HepG2 (cell line): ENCODE measurements at regions not wholly inside any gene's neighbourhood (a gene's known extent, or its start where the extent isn't known, plus 50 kb on each side); places are given as distances from the start of the nearest gene placed in this dataset.

ENCODE experiments used
- ATAC-seq: fragments of 200-7000 bp; cut with Tn5 transposase; 3 replicates; pipeline ENCODE4 v1.9.1; 2020; ENCODE audit warnings: mild to moderate bottlenecking, moderate library complexity
- BruUV-seq: library from RNA; stranded (reverse); fragments of 400-500 nt; replicated peaks from 2 replicates; lab custom pipeline; 2021; lab: Mats Ljungman, UMichigan
- CTCF ChIA-PET: fragments of 300-600 bp; formaldehyde crosslinking; extraction: SDS; loops from one replicate; lab custom pipeline; 2021; ENCODE audit warnings: low total read pairs, inconsistent platforms, low intra/inter-chr PET ratio; lab: Yijun Ruan, JAX
- POLR2A ChIA-PET: fragments of 350-600 bp; sonication (Branson Sonifier 250); formaldehyde crosslinking; loops from one replicate; lab custom pipeline; 2020; ENCODE audit warnings: antibody characterized with exemption, inconsistent platforms; lab: Yijun Ruan, JAX
- DNase-seq: peaks from one replicate; pipeline ENCODE4 v3.0.0-alpha.2; 2015; ENCODE audit warnings: low spot score
- FAIRE-seq: peaks from 3 replicates; lab custom pipeline; 2011; peaks lifted over from hg19 to GRCh38; lab: Jason Lieb, UNC
- H2AFZ ChIP-seq: one replicate; pipeline ENCODE4 v1.6.1; 2011; ENCODE audit warnings: low read length, inconsistent platforms
- H3K27ac ChIP-seq: fragments of 300-600 bp; 3 replicates; pipeline ENCODE4 v1.8.0; 2011; ENCODE audit warnings: mixed run types, mild to moderate bottlenecking, mixed read lengths, low read length, inconsistent platforms; ENCODE audit not compliant: insufficient read depth; ENCODE audit errors: extremely low read length
- H3K27me3 ChIP-seq, 2 experiments: fragments of 200-600 bp in 1 of 2; 2 replicates in 1 of 2; 3 replicates in 1 of 2; pipeline versions ENCODE4 v1.6.0 to v1.8.0; 2011; ENCODE audit warnings: low read length in 2 of 2, mild to moderate bottlenecking in 2 of 2, moderate library complexity in 2 of 2, inconsistent platforms in 1 of 2; ENCODE audit not compliant: insufficient read depth in 2 of 2, control insufficient read depth in 1 of 2
- H3K36me3 ChIP-seq, 2 experiments: fragments of 200-600 bp in 1 of 2; replicated peaks in 1 of 2; 2 replicates in 1 of 2; 3 replicates in 1 of 2; pipeline versions ENCODE4 v1.5.1 to v1.8.0; 2011; ENCODE audit warnings: low read length in 2 of 2, inconsistent platforms in 1 of 2; ENCODE audit not compliant: insufficient read depth in 2 of 2, control insufficient read depth in 1 of 2
- H3K4me1 ChIP-seq: 2 replicates; pipeline ENCODE4 v1.5.1; 2012; ENCODE audit warnings: low read length, inconsistent platforms; ENCODE audit not compliant: insufficient read depth
- H3K4me2 ChIP-seq: 2 replicates; pipeline ENCODE4 v1.6.0; 2011; ENCODE audit warnings: low read depth, low read length, inconsistent platforms
- H3K4me3 ChIP-seq, 3 experiments: fragments of 200-600 bp in 1 of 3; sonication (generic), shearing (Covaris generic) in 1 of 3; replicated peaks in 1 of 3; 2 replicates each; pipeline ENCODE4 v1.5.1; 2011 to 2016; ENCODE audit warnings: low read length in 3 of 3, inconsistent platforms in 2 of 3, low read depth in 2 of 3, mild to moderate bottlenecking in 2 of 3, control low read depth in 1 of 3, mixed read lengths in 1 of 3; ENCODE audit not compliant: insufficient read depth in 1 of 3
- H3K79me2 ChIP-seq: one replicate; pipeline ENCODE4 v1.6.1; 2011; ENCODE audit warnings: low read length, inconsistent platforms; ENCODE audit not compliant: insufficient read depth
- H3K9ac ChIP-seq: 2 replicates; pipeline ENCODE4 v1.6.0; 2011; ENCODE audit warnings: mild to moderate bottlenecking, low read depth, low read length, inconsistent platforms; ENCODE audit not compliant: insufficient read depth
- H3K9me3 ChIP-seq: 2 replicates; pipeline ENCODE4 v1.5.1; 2012; ENCODE audit warnings: mild to moderate bottlenecking, low read length
- H4K20me1 ChIP-seq: 2 replicates; pipeline ENCODE4 v1.6.0; 2011; ENCODE audit warnings: inconsistent platforms, mild to moderate bottlenecking, low read length, moderate library complexity; ENCODE audit not compliant: insufficient read depth
- CEBPB ChIP-seq: IDR thresholded peaks from 2 replicates; pipeline ENCODE4 v1.6.1; 2011; ENCODE audit warnings: low read depth, low read length, improper control_type of control experiment, borderline replicate concordance
- RBM22 ChIP-seq: fragments of 200-400 bp; formaldehyde crosslinking; optimal IDR thresholded peaks from 2 replicates; pipeline ENCODE3; 2017; ENCODE audit warnings: mild to moderate bottlenecking, low read length, moderate library complexity
- U2AF2 ChIP-seq: fragments of 200-400 bp; formaldehyde crosslinking; IDR thresholded peaks from 2 replicates; pipeline ENCODE4 v1.6.1; 2017; ENCODE audit warnings: low read depth, mild to moderate bottlenecking, low read length
- ZNF124 ChIP-seq: sonication (generic); formaldehyde crosslinking; IDR thresholded peaks from 2 replicates; pipeline ENCODE4 v1.4.0; 2020; ENCODE audit warnings: missing genetic modification reagents
- WGBS: methylation state at CpG from one replicate; pipeline ENCODE4 v1.1.6; 2017; ENCODE audit warnings: low lambda C conversion rate; 5-methylcytosine and 5-hydroxymethylcytosine counted together
- in situ Hi-C: cut with HindIII; loops from 2 replicates; pipeline ENCODE4 v1.10.0; 2017; ENCODE audit warnings: low pct_unique_long_range_greater_than_20kb; ENCODE audit not compliant: extremely low pct_ligation_motif_present
- intact Hi-C: fragments of 100-400 bp; cut with micrococcal nuclease; formaldehyde crosslinking; loops from one replicate; pipeline ENCODE4 v1.10.0; 2022; ENCODE audit not compliant: unreplicated experiment

- Histone ChIP-seq H3K27ac (no peak overlapping the region), H3K27me3 (no peaks in the 10 kb centered on the region), H3K4me1 (no peaks in the 10 kb centered on the region), H2AFZ (no peak overlapping the region), H3K36me3 (no peaks in the 10 kb centered on the region), H3K4me2 (no peak overlapping the region), H3K4me3 (no peak overlapping the region), H4K20me1 (no peaks in the 10 kb centered on the region), H3K79me2 (no peaks in the 10 kb centered on the region), H3K9me3 (peaks cover 12% of the 10 kb centered on the region), H3K9ac (no peak overlapping the region)
- CTCF ChIA-PET, result no interaction called here
- POLR2A ChIA-PET, result no interaction called here
- intact Hi-C loops, result no loop called here
- WGBS, result 0% methylated on average over 2 of the region's 2 CpGs
- in situ Hi-C loops, result no loop called here
- ATAC-seq (no peak), FAIRE-seq (no peak), DNase-seq (no peak)
- TF ChIP-seq RBM22, result no peak
- BruUV-seq, result no TSS peak
These were observed 197.8 kb upstream of the NT5E start for GRCh38 chr6:85252085-85252484.

- Histone ChIP-seq H3K4me1 (no peaks in the 10 kb centered on the region), H3K9ac (no peak overlapping the region), H3K79me2 (no peaks in the 10 kb centered on the region), H3K4me2 (no peak overlapping the region), H3K27ac (no peak overlapping the region), H3K36me3 (no peaks in the 10 kb centered on the region), H2AFZ (no peak overlapping the region), H3K4me3 (no peak overlapping the region), H3K27me3 (no peaks in the 10 kb centered on the region), H3K9me3 (peaks cover 12% of the 10 kb centered on the region), H4K20me1 (no peaks in the 10 kb centered on the region)
- ChIA-PET POLR2A (no interaction called here), CTCF (no interaction called here)
- no TSS peak for BruUV-seq
- ATAC-seq (no peak), FAIRE-seq (no peak), DNase-seq (no peak)
- in situ Hi-C loops, result no loop called here
- WGBS, result 0% methylated on average over 1 of the region's 1 CpG
- no peak for TF ChIP-seq ZNF124 (CRISPR knock-in tag)
- no peak for TF ChIP-seq U2AF2
- no peak for TF ChIP-seq CEBPB
- intact Hi-C loops, result no loop called here
These were observed 198.6 kb upstream of the NT5E start for GRCh38 chr6:85251300-85251699.
